CD4-positive, alpha-beta T cell treated with Interleukin-15 for 4 hours (primary cell): ENCODE measurements at regions not wholly inside any gene's neighbourhood (a gene's known extent, or its start where the extent isn't known, plus 50 kb on each side); places are given as distances from the start of the nearest gene placed in this dataset.

Experiments
- DNase-seq: peaks from one replicate; pipeline ENCODE4 v3.0.0-alpha.2; 2020; ENCODE audit warnings: low spot score

- no peak for DNase-seq
These were observed 933.9 kb downstream of the ADGRL3 start for GRCh38 chr4:62133977-62134376.

GRCh38 chr4:62133101-62133897 is 933.2 kb downstream of the ADGRL3 start:
- DNase-seq, result no peak

GRCh38 chr4:62131049-62131448 is 930.9 kb downstream of the ADGRL3 start:
- no peak for DNase-seq

GRCh38 chr4:62130637-62131036 is 930.5 kb downstream of the ADGRL3 start:
- no peak for DNase-seq

- no peak for DNase-seq
These were observed 930.1 kb downstream of the ADGRL3 start for GRCh38 chr4:62130230-62130629.
